ENCODE measurements at regions not wholly inside any gene's neighbourhood (a gene's known extent, or its start where the extent isn't known, plus 50 kb on each side); places are given as distances from the start of the nearest gene placed in this dataset.

DNA sequence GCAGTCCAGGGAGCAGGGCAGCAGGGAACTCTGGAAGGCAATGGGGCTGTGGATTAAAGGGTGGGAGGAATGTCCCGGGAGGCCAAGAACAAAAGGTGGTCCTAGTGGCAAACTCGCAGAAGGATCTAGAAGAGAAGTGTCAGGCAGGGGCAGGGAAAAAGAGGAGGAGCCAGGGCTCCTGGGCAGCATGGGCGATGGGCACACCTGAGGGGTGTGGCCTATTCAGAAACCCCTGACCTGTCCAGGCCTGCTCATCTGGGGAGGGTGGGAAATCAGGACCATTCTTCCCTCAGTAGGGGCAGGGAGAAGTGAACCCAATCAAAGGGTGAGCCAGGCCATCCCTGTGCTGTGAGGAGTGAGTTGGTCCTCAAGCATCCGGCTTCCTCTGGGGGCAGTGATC lies 108.6 kb downstream of the TRIM29 start:
- 86 to 94% (median 93%) methylated on average over 4 of the region's 4 CpGs for WGBS, 3 donors
- DNase-seq = no peak
- Histone ChIP-seq H3K36me3 (ENCODE audit: control insufficient read depth in 3 of 3, insufficient read depth in 2 of 3, low read depth in 1 of 3, low read length in 3 of 3) (no peaks in the 10 kb centered on the region), H3K27me3 (ENCODE audit: control insufficient read depth in 3 of 3, insufficient read depth in 3 of 3, low read length in 3 of 3) (peaks cover 0 to 13% (median 4%) of the 10 kb centered on the region in 3 donors), H3K9me3 (ENCODE audit: control insufficient read depth in 2 of 2, insufficient read depth in 1 of 2, low read depth in 1 of 2, low read length in 1 of 2) (no peaks in the 10 kb centered on the region), H3K27ac (ENCODE audit: low read depth in 1 of 3, low read length in 2 of 3) (no peak overlapping the region), H3K4me1 (ENCODE audit: control insufficient read depth in 3 of 3, insufficient read depth in 2 of 3, low read depth in 1 of 3, low read length in 2 of 3) (no peaks in the 10 kb centered on the region), H3K4me3 (ENCODE audit: low read depth in 1 of 3, low read length in 3 of 3) (no peak overlapping the region)
- no peak for FAIRE-seq

DNA sequence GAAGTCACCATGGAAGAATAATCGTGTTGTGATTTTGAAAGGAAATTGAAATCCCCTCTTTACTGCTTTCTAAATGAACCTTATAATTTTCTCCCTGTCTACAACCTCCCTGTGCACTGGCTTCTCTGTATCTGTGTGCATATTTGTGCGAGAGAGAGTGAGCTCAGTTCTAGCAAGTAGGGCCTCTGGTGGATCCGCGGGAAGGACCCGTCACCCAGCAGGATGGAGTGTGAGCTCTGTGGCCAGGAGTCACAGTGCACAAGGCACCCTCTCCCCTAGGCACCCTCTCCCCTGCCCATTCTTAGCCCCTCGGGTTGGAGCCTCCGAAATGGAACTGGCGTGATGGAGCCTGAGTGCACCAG lies 109.0 kb downstream of the TRIM29 start:
- FAIRE-seq (no peak), DNase-seq (no peak)
- WGBS, 3 donors = 86 to 93% (median 87%) methylated on average over 8 of the region's 8 CpGs
- Histone ChIP-seq H3K4me3 (ENCODE audit: low read depth in 1 of 3, low read length in 3 of 3) (no peak overlapping the region), H3K27me3 (ENCODE audit: control insufficient read depth in 3 of 3, insufficient read depth in 3 of 3, low read length in 3 of 3) (peaks cover 0 to 16% (median 4%) of the 10 kb centered on the region in 3 donors), H3K36me3 (ENCODE audit: control insufficient read depth in 3 of 3, insufficient read depth in 2 of 3, low read depth in 1 of 3, low read length in 3 of 3) (no peaks in the 10 kb centered on the region), H3K9me3 (ENCODE audit: control insufficient read depth in 2 of 2, insufficient read depth in 1 of 2, low read depth in 1 of 2, low read length in 1 of 2) (no peaks in the 10 kb centered on the region), H3K4me1 (ENCODE audit: control insufficient read depth in 3 of 3, insufficient read depth in 2 of 3, low read depth in 1 of 3, low read length in 2 of 3) (no peaks in the 10 kb centered on the region), H3K27ac (ENCODE audit: low read depth in 1 of 3, low read length in 2 of 3) (no peak overlapping the region)

DNA sequence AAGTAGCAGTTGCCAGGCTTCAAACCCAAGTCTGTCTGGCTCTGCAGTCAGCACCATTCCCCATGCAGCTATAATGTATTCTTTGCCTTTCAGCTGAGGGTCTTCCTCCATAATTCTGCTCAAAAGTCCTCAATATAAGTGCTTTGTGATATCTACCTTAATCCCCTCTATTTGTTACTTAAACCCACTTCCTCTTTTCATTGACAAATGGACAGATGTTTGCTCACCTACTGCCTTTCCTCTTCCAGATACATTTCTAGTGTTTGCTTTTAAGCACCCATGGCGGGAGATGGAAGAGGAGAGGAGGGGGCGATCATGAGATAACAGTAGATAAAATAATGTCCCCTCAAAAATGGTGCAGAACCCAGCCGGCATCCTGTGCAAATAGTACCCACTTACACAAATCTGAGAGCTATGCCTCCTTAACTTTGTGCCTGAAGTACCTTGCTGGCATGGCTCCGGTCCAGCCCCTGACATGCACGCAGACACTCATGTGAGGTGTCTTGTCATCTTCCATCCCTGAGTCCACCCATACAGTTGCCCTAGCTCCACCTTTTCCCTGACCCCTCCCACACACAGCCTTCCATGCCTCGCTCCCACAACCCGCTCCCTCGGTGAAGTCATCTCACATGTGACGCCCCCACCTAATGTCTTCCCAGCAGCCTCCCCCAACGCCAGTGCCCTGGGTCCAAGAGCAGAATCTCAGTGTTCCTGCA lies 109.6 kb downstream of the TRIM29 start:
- DNase-seq (no peak), FAIRE-seq (no peak)
- H3K27ac ChIP-seq (ENCODE audit: low read depth in 1 of 3, low read length in 2 of 3) = no peak overlapping the region
- H3K36me3 ChIP-seq (ENCODE audit: control insufficient read depth in 3 of 3, insufficient read depth in 2 of 3, low read depth in 1 of 3, low read length in 3 of 3) = no peaks in the 10 kb centered on the region
- WGBS, 3 donors = 79 to 85% (median 80%) methylated on average over 10 of the region's 10 CpGs
- no peaks in the 10 kb centered on the region for H3K4me1 ChIP-seq (ENCODE audit: control insufficient read depth in 3 of 3, insufficient read depth in 2 of 3, low read depth in 1 of 3, low read length in 2 of 3)
- H3K4me3 ChIP-seq (ENCODE audit: low read depth in 1 of 3, low read length in 3 of 3) = no peak overlapping the region
- H3K27me3 ChIP-seq (ENCODE audit: control insufficient read depth in 3 of 3, insufficient read depth in 3 of 3, low read length in 3 of 3) = peaks cover 0 to 18% (median 4%) of the 10 kb centered on the region in 3 donors
- no peaks in the 10 kb centered on the region for H3K9me3 ChIP-seq (ENCODE audit: control insufficient read depth in 2 of 2, insufficient read depth in 1 of 2, low read depth in 1 of 2, low read length in 1 of 2)

DNA sequence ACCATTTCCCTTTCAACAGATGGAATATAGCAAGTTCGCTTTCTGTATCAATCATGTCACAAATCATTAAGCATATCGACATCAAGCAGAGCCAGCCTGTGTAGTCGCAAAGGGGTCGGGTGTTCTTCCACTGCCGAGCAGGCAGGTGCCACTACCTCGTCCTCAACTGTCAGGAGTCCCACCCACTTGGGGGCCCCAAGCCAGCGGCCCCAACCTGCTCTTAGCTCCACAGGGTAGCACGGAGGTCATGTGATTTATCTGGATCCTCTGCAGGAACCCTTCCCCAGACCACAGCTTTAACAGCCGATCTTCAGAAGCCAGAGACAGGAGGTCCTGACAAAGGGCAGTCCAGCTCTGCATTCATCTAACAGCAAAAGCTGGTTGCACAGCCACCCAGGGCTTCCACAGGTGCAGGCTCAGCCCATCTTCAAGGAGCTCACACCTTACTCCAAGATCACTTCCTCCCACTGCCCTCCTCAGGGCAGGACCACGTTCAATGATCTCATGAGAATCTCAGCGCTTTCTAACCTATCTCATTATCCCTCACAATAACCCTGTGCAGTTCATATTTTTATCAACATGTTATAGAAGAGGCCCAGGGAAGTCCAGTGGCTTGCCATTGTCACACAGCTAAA lies 110.2 kb downstream of the TRIM29 start:
- H3K36me3 ChIP-seq (ENCODE audit: control insufficient read depth in 3 of 3, insufficient read depth in 2 of 3, low read depth in 1 of 3, low read length in 3 of 3) = no peaks in the 10 kb centered on the region
- no peaks in the 10 kb centered on the region for H3K9me3 ChIP-seq (ENCODE audit: control insufficient read depth in 2 of 2, insufficient read depth in 1 of 2, low read depth in 1 of 2, low read length in 1 of 2)
- DNase-seq (no peak), FAIRE-seq (no peak)
- WGBS, 3 donors = 53 to 61% (median 55%) methylated on average over 11 of the region's 11 CpGs
- no peak overlapping the region for H3K27ac ChIP-seq (ENCODE audit: low read depth in 1 of 3, low read length in 2 of 3)
- peaks cover 0 to 16% (median 4%) of the 10 kb centered on the region in 3 donors for H3K27me3 ChIP-seq (ENCODE audit: control insufficient read depth in 3 of 3, insufficient read depth in 3 of 3, low read length in 3 of 3)
- H3K4me1 ChIP-seq (ENCODE audit: control insufficient read depth in 3 of 3, insufficient read depth in 2 of 3, low read depth in 1 of 3, low read length in 2 of 3) = no peaks in the 10 kb centered on the region
- H3K4me3 ChIP-seq (ENCODE audit: low read depth in 1 of 3, low read length in 3 of 3) = no peak overlapping the region

DNA sequence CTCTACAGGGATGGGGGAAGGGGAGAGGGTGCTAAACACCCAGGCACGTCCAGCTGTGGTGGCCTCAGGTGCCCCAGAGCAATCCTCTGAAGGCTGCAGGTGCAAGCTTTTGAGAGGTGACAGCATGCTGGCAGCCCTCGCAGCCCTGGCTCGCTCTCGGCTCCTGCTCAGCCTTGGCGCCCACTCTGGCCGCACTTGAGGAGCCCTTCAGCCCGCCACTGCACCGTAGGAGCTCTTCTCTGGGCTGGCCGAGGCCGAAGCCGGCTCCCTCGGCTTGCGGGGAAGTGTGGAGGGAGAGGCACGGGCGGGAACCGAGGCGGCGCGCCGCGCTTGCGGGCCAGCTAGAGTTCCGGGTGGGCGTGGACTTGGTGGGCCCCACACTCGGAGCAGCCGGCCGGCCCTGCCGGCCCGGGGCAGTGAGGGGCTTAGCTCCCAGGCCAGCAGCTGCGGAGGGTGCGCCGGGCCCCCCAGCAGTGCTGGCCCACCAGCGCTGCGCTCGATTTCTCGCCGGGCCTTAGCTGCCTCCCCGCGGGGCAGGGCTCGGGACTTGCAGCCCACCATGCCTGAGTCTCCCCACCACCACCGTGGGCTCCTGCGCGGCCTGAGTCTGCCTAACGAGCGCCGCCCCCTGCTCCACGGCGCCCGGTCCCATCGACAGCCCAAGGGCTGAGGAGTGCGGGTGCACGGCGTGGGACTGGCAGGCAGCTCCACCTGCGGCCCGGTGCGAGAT lies 112.1 kb downstream of the TRIM29 start:
- DNase-seq = no peak
- 93 to 95% (median 94%) methylated on average over 55 to 56 of the region's 56 CpGs for WGBS, 3 donors

DNA sequence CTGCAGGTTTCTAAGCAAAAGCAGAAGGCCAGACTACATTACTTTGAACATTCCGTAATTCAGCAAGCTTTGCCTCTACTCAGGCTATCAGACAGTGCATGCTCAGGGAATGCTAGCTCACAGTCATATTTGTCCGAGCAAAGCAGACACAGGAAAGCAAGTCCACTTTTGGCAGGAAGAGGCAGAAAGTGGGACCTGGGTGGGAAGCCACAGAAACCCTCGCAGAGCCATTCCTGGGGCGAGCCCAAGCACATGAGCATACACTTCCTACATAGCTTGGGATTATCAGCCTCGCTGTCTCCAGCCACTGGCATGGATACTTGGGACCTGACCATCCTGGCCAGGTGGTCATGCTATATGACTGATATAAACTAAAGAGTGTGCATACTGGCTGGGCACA lies 113.3 kb downstream of the TRIM29 start:
- 68 to 81% (median 80%) methylated on average over 5 of the region's 5 CpGs for WGBS, 3 donors
- no peaks in the 10 kb centered on the region for H3K36me3 ChIP-seq (ENCODE audit: control insufficient read depth in 3 of 3, insufficient read depth in 2 of 3, low read depth in 1 of 3, low read length in 3 of 3)
- no peaks in the 10 kb centered on the region for H3K9me3 ChIP-seq (ENCODE audit: control insufficient read depth in 2 of 2, insufficient read depth in 1 of 2, low read depth in 1 of 2, low read length in 1 of 2)
- H3K27ac ChIP-seq (ENCODE audit: low read depth in 1 of 3, low read length in 2 of 3) = no peak overlapping the region
- DNase-seq (no peak), FAIRE-seq (no peak)
- H3K4me3 ChIP-seq (ENCODE audit: low read depth in 1 of 3, low read length in 3 of 3) = no peak overlapping the region
- H3K4me1 ChIP-seq (ENCODE audit: control insufficient read depth in 3 of 3, insufficient read depth in 2 of 3, low read depth in 1 of 3, low read length in 2 of 3) = peaks cover 0 to 10% (median 0%) of the 10 kb centered on the region in 3 donors
- peaks cover 0 to 16% (median 2%) of the 10 kb centered on the region in 3 donors for H3K27me3 ChIP-seq (ENCODE audit: control insufficient read depth in 3 of 3, insufficient read depth in 3 of 3, low read length in 3 of 3)

More for the DNA sequence above, 112.1 kb downstream of the TRIM29 start:
- no peak overlapping the region for H3K27ac ChIP-seq (ENCODE audit: low read depth in 1 of 3, low read length in 2 of 3)
- FAIRE-seq = no peak
- no peak overlapping the region for H3K4me3 ChIP-seq (ENCODE audit: low read depth in 1 of 3, low read length in 3 of 3)
- H3K36me3 ChIP-seq (ENCODE audit: control insufficient read depth in 3 of 3, insufficient read depth in 2 of 3, low read depth in 1 of 3, low read length in 3 of 3) = no peaks in the 10 kb centered on the region
- peaks cover 0 to 16% (median 2%) of the 10 kb centered on the region in 3 donors for H3K27me3 ChIP-seq (ENCODE audit: control insufficient read depth in 3 of 3, insufficient read depth in 3 of 3, low read length in 3 of 3)
- H3K9me3 ChIP-seq (ENCODE audit: control insufficient read depth in 2 of 2, insufficient read depth in 1 of 2, low read depth in 1 of 2, low read length in 1 of 2) = no peaks in the 10 kb centered on the region
- peaks cover 0 to 10% (median 0%) of the 10 kb centered on the region in 3 donors for H3K4me1 ChIP-seq (ENCODE audit: control insufficient read depth in 3 of 3, insufficient read depth in 2 of 3, low read depth in 1 of 3, low read length in 2 of 3)

DNA sequence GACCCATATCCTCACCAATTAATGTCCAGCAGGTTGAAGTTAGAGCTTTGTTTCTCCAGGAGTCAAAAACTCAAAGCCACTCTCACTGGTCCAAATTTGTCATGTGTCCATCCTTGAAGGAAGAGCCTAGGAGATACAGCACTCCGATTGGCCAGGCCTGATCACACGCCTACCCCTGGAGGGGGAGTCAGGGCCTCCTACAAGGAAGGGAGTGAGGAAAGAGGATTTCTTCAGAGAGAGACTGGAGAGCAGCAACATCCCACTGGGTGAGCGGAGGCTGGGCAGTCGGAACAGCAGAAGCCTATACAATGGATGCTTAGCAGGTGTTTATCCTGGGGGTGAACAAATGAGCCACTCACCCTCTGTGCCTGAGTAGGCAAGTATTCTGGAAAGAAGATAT lies 113.9 kb downstream of the TRIM29 start:
- FAIRE-seq = no peak
- WGBS, 3 donors = 82 to 88% (median 85%) methylated on average over 4 of the region's 4 CpGs
- peaks cover 0 to 10% (median 0%) of the 10 kb centered on the region in 3 donors for H3K4me1 ChIP-seq (ENCODE audit: control insufficient read depth in 3 of 3, insufficient read depth in 2 of 3, low read depth in 1 of 3, low read length in 2 of 3)

DNA sequence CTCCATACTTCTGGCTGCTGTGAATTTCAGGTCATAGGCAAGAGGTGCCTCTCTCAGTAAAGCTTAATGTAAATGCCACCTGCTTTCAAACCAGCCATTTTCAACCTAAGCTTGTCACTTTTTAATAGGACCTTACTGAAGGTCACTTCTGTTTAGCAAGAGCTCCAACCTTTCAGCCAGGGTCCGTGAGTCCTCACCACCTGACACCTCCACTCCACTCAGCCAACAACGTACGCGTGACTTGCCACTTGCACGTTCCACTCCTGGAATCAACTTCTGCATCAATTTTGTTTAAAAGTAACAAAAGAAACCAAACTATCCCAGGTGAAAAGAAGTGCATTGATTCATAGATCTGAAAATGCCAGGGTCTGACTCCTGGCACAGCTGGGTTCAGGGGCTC lies 114.4 kb downstream of the TRIM29 start:
- H3K27me3 ChIP-seq (ENCODE audit: control insufficient read depth in 3 of 3, insufficient read depth in 3 of 3, low read length in 3 of 3) = peaks cover 0 to 16% (median 2%) of the 10 kb centered on the region in 3 donors
- 75 to 86% (median 78%) methylated on average over 5 of the region's 5 CpGs for WGBS, 3 donors
- no peak for FAIRE-seq

More for the DNA sequence above, 113.9 kb downstream of the TRIM29 start:
- H3K27ac ChIP-seq (ENCODE audit: low read depth in 1 of 3, low read length in 2 of 3) = no peak overlapping the region
- H3K27me3 ChIP-seq (ENCODE audit: control insufficient read depth in 3 of 3, insufficient read depth in 3 of 3, low read length in 3 of 3) = peaks cover 0 to 16% (median 2%) of the 10 kb centered on the region in 3 donors
- no peaks in the 10 kb centered on the region for H3K9me3 ChIP-seq (ENCODE audit: control insufficient read depth in 2 of 2, insufficient read depth in 1 of 2, low read depth in 1 of 2, low read length in 1 of 2)
- H3K36me3 ChIP-seq (ENCODE audit: control insufficient read depth in 3 of 3, insufficient read depth in 2 of 3, low read depth in 1 of 3, low read length in 3 of 3) = no peaks in the 10 kb centered on the region
- DNase-seq = no peak
- no peak overlapping the region for H3K4me3 ChIP-seq (ENCODE audit: low read depth in 1 of 3, low read length in 3 of 3)

More for the DNA sequence above, 114.4 kb downstream of the TRIM29 start:
- H3K4me1 ChIP-seq (ENCODE audit: control insufficient read depth in 3 of 3, insufficient read depth in 2 of 3, low read depth in 1 of 3, low read length in 2 of 3) = peaks cover 0 to 10% (median 0%) of the 10 kb centered on the region in 3 donors
- no peak for DNase-seq
- no peak overlapping the region for H3K4me3 ChIP-seq (ENCODE audit: low read depth in 1 of 3, low read length in 3 of 3)
- H3K36me3 ChIP-seq (ENCODE audit: control insufficient read depth in 3 of 3, insufficient read depth in 2 of 3, low read depth in 1 of 3, low read length in 3 of 3) = no peaks in the 10 kb centered on the region
- no peaks in the 10 kb centered on the region for H3K9me3 ChIP-seq (ENCODE audit: control insufficient read depth in 2 of 2, insufficient read depth in 1 of 2, low read depth in 1 of 2, low read length in 1 of 2)
- no peak overlapping the region for H3K27ac ChIP-seq (ENCODE audit: low read depth in 1 of 3, low read length in 2 of 3)
